ENCODE measurements at regions not wholly inside any gene's neighbourhood (a gene's known extent, or its start where the extent isn't known, plus 50 kb on each side); places are given as distances from the start of the nearest gene placed in this dataset.

GRCh38 chr19:34120141-34120540, 52.2 kb upstream of the LSM14A start:
- no peak for TF ChIP-seq CTCF (conservative IDR thresholded peaks at IDR 0.05 in 1 of 2, IDR thresholded peaks at IDR 0.05 in 1 of 2; ENCODE audit: low read depth in 1 of 2, low read length in 2 of 2)
- no peak for TF ChIP-seq EZH2 (IDR thresholded peaks at IDR 0.05; ENCODE audit: low read length, missing control alignments)

Data from fibroblast of lung (primary cell).